KG1 (cell line): ENCODE measurements at regions not wholly inside any gene's neighbourhood (a gene's known extent, or its start where the extent isn't known, plus 50 kb on each side); places are given as distances from the start of the nearest gene placed in this dataset.
"Not testable (repeated sequence)": the region's sequence is repeated elsewhere in the genome, so short reads cannot be mapped to it uniquely, and the experiment has no call there.

Experiments
- DNase-seq: peaks from one replicate; lab custom pipeline; 2025; lab: John Stamatoyannopoulos, UW

DNA sequence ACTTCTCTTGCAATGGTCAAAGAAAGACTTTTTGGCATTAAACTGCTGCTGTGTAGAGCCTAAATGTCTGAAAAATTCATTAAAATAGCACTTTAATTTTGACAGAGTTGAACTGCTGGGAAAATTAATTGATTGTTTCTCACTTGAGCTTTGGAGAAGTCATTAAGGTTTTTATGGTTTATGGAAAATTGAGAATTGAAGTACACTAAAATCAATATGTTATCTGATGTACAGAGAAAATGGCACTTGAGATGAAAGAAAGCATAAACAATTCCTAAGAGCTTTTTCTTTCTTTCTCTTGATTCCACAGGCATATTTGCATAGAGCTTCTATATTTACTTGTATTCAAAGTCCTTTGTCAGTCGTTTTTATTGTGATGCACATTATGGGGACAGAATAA is 188.5 kb upstream of the CAND1 start:
- no peak for DNase-seq

DNA sequence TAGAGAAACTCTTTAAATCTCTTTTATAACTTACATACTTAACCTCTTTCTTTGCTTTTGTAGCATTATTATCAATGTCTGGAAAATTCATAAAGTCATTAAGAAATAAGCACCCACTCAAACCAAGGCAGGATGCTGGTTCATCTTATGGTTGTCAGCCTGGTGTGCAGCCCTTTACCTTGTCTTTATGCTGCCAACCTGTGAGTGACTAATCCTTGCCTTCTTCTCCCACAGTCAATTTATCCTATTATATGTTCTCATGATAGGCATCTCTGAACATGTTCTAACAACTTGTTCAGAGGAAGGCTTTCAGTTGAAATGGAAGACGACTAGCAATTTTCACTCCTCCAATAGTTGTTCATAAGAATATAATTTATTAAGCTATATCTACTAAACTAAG is 186.9 kb upstream of the CAND1 start:
- DNase-seq, result no peak

DNA sequence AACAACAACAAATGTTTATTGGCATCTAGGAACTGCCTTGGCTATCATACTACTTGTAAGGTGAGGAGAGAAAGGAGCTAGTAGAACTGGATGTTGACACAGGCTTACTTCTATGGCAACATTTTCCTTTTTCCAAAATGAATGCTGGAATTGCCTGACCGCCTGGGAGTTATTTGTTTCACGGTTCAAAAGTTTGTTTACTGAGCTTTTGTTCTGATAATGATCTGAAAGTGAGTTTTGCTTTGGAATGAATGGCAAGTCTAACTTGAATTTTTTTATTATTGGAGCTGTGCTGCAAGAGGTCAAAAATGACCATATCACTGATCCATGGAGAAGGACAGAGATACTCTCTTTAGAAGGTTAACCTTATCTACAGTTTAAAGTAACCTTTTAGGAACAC is 183.5 kb upstream of the CAND1 start:
- no peak for DNase-seq

DNA sequence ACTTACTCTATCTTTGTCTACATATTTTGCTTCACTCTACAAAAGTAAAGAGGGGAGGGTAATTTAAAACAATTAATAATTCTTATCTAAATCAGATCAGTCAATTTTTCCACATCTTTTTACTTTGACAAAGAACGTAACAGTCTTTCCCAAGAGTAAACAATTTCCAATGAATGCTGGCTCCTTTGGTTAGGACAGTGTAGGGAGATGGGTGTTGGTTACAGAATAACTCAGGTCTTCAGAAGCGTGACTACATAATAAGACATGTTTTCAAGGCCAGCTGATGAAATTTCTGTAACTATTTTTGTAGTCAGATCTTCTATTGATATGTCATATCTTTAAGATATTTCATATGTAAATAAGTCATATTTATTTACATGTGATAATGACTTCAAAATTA is 183.0 kb upstream of the CAND1 start:
- no peak for DNase-seq

DNA sequence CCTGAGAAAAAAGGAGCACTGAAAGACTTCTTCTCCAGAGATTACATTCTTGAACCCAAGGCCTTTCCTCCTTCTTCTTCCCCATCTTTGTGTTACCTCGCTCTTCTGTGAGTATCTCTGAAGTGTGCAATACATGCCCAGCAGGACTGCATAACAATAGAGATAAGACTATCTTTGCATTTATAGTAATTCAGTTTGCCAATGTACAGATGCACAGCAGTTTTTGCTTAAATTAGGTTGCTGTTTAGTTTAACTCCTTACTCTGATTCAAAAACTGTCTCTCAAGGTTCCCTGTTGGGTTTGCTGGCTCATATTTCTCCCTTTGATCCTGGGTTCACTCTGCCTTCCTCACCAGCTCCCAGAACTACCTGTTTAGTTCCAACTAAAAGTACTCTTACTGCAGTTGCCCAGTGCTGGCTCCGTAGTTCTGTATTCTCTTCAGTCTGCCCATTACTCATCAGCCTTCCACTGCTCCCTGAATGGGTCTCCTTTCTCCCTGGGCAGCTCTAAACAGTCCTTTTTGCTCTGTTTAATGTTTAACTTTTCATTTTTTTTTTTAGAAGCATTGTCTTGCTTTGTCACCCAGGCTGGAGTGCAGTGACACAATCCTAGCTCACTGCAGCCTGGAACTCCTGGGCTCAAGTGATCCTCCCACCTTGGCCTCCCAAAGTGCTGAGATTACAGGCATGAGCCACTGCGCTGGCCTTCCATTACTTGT is 180.6 kb upstream of the CAND1 start:
- no peak for DNase-seq

DNA sequence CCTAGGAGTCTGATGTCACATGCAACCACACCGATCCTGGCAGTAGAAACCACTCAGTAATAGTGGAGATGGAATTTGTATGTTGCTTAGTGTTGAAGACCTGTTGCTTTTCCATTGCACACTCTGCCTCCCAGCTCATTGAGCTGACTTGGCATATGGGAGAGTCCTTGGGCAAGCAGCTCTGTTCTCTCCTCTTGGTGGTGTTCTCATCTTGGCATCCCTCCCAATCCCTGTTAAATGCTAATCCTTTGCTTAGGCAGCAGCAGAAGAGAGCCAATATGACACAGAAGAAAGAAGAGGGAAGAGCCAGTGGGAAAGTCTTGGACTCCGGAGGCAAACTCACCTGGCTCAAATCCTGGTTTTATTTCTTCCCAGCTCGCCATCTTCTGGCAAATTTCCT is 178.0 kb upstream of the CAND1 start:
- no peak for DNase-seq

DNA sequence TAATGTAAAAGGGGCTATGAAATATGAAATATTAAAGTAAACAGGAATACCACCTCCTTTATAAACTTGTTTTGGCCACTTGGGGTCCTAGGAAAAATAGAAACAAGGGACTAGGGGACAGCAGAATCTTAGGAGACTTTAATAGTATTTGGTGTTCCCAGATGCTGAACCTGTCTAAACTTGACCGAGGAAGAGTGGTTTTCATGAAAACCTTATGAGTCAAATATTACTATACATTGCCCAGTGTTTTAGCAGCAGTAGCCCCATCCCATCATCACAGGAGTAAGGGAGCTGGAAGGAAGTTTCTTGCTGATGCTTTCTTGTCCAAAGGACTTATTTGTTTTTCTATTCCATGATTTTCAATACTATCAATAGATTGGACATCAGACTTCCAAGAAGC is 177.5 kb upstream of the CAND1 start:
- no peak for DNase-seq

DNA sequence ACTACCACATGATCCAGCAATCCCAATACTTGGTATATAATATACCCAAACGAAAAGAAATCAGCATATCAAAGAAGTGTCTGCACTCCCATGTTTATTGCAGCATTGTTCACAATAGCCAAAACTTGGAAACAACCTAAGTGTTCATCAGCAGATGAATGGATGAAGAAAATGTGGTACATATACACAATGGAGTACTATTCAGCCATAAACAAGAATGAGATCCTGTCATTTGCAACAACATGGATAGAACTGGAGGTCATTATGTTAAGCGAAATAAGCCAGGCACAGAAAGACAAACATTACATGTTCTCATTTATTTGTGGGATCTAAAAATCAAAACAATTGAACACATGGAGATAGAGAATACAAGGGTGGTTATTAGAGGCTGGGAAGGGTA is 176.2 kb upstream of the CAND1 start:
- DNase-seq, result not testable (repeated sequence)

DNA sequence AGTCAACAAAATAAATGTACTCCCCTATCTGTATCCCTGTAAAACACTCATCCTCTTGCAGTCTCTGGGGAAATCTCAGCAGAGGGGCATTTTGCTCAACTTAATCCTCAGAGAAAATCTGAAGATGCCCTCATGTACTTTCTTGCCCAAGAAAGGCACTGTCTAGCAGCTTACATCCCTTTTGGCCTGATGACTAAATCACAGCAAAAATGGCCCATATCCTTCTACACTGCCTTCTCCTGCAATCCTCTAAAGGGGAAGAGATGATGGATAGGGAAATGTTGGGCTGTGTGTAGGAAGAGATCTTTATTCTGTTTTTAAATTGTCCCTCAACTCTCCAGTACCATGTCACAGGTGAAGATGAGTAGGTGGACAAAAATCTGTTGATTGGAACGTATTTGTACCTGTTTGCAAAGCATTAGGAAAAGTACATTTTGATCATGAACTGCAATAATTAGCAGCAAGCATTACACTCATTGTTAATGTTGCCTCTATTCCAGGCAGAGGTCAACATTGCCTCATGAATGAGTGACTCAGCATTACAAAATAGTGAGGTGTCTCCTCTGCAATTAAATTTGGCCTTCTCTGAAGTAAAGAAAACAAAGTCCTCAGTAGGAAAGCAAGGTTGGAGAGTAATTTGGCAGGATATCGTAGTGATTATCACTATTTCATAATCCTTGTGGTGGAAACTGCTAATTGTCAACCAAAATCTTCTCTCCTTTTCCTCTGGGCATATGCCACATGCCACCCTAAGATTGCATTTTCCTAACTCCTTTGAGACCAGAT is 172.4 kb upstream of the CAND1 start:
- no peak for DNase-seq

DNA sequence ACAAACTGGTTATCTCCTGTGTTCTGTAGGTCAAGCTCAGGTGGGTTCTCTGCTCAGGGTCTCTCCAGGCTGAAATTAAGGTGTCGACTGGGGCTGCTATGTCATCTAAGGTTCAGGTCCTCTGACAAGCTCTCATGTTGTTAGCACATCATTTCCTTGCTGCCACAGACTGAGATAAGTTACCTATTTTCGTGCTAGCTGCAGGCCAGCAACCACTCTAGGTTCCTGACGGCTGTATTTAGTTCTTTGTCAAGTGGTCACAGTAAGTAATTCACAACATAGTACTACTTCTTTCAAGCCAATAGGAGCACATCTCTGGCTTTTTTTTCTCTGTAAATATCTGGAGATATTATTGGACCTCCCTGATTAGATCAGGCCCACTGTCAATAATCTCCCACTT is 169.3 kb upstream of the CAND1 start:
- no peak for DNase-seq

DNA sequence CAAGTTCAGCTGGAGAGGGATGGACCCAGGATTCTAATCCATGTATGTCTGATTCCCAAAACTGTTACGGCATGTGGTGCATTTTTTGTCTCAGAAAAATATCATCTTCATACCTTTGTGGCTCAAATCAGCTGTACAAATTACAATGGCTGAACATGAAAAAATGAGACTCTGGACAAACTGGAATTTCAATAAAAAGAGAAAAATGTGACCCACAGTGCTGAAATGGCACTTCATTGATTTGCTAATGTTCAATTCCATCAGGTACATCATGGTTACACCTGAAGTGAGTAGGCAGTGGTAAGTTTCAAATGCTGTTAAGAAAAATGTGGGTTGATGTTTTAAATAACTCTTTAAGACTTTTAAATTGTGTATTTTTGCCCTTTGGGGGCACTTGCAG is 165.6 kb upstream of the CAND1 start:
- no peak for DNase-seq

DNA sequence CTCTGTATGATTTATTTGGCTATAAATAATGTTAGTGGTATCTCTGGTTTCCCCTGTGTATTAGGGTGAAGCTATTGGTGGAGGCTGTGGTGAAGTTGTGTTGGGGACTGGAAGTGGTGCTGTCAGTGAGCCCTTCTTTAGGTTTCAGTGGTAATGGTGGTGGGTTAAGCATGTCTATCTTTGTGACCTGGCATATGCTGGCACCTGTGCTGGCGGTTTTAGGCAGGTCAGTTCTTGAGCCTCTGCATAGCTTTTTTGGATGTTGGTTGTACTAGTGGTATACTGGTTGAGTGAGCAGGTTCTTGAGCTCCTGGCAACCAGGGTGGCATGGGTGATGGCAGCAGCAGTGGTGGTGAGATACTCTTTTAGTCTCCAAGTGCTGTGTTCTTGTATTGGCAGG is 161.9 kb upstream of the CAND1 start:
- no peak for DNase-seq

DNA sequence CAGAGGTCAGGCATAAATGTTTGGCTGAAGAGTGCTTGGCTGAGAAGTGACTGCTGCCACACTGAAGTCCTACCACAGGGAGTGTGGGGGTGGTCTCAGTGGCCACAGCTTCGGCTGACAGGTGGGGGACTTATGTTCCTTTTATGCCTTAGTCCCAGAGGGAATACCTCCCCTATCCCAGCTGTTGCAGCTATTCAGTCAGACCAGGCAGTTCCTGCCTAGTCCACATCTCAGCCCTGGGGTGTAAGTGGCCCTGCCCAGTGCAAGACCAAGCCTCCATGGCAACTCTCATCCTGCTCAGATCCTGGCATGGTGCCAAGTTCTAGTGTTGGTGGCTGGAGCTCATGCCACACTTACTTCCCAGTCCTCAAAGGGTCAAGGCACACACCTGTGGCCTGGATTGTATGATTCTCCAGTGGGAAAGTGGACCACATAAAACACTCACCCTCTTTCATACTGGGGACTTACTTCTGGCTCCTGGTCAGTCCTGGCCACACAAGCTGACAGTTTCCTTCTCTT is 161.3 kb upstream of the CAND1 start:
- no peak for DNase-seq

DNA sequence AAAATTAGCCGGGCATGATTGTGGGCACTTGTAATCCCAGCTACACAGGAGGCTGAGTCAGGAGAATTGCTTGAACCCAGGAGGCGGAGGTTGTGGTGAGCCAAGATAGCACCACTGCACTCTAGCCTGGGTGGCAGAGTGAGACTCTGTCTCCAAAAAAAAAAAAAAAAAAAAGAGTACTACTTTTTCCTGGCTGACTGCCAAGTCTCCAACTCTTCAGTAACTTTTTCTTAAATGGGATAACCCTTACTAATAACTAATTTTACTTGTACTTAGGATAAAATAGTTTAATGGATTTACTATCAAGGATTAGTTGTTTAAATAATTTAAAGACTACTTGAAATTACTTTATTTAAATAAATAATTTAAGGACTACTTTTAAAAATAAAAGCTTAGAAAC is 158.8 kb upstream of the CAND1 start:
- not testable (repeated sequence) for DNase-seq

DNA sequence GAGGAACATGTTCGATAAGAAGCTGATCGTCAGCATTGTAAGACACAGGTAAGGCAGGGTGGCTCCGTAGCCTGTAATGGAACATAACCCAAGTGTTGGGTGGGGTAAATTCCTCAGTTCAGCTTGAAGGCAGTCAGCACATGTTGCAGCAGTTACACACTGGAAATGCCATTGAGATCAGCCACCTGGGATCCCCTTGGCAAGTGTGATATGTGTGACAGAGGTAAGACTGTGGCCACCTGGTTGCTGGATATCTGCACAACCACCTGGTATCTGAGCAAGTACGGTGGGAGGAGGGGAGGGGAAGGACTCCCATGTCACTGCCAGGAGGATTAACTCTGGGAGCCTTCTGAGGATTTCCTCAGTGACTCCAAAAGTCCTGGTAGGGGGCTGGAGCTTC is 158.0 kb upstream of the CAND1 start:
- no peak for DNase-seq

DNA sequence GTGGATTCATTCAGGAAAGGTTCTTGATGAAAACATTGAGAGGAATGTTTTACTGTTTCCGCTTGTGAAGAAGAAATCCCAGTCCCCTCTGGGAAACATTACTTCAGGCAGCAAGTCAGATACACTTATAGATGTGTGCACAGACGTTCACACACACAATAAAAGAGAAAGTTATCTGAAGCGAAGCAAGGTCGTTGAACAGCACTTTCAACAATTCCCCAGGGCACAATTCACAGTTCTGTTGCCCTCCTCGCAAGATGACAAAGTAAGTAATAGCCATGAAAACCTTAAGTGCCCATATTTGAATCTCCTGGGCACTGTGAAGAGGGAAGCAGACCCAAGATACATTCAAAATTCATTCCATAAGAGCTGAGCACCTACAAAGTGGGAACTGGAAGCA is 156.6 kb upstream of the CAND1 start:
- no peak for DNase-seq

DNA sequence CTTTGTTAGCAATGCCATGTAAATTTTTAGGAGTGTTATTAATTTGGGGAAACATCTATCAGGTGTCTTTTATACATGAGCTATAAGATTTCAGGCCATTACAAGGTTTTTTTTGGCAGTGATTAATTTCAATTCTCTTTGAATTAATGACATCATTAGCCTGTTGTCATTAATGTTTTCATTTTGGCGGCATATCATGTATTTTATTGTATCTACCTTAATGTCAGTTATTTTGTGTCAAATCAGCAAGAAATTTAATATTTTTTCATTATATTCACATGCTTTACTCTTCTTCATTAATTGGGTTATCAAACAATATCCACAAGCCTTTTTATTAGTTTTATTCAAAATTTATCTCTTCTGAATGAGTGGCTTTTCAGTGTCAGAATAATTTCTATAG is 153.0 kb upstream of the CAND1 start:
- DNase-seq, result no peak

DNA sequence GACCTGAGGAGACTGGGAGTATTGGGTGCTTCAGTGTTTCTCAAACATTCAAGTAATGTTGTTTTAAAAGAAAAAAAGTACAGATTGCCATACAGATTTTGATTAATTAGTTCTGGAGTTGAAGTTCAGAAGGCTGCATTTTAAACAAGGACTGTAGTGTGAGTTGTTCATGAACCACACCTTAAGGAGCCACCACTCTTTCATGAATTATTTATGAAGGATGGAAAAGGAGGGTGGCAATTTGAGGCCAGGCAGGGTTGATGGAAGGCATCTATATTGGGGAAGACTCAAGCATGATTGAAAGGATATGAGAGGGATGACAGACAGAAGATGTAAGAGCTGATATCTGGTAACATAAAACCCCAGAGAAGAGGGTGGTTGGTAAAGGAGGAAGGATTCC is 146.6 kb upstream of the CAND1 start:
- DNase-seq, result no peak

DNA sequence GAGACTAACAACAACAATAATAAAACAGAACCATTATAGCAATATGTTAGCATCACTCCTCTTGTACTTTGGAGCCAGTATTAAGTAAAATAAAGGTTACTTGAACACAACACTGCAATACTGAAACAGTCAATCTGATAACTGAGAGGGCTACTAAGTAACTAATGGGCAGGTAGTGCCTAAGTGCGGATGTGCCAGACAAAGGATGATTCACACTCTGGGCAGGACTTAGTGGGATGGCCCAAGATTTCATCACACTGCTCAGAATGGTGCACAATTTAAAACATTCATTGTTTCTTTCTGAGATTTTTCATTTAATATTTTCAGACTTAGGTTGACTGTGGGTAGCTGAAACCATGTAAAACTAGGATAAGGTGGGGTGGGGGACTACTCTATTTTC is 131.9 kb upstream of the CAND1 start:
- DNase-seq, result no peak

DNA sequence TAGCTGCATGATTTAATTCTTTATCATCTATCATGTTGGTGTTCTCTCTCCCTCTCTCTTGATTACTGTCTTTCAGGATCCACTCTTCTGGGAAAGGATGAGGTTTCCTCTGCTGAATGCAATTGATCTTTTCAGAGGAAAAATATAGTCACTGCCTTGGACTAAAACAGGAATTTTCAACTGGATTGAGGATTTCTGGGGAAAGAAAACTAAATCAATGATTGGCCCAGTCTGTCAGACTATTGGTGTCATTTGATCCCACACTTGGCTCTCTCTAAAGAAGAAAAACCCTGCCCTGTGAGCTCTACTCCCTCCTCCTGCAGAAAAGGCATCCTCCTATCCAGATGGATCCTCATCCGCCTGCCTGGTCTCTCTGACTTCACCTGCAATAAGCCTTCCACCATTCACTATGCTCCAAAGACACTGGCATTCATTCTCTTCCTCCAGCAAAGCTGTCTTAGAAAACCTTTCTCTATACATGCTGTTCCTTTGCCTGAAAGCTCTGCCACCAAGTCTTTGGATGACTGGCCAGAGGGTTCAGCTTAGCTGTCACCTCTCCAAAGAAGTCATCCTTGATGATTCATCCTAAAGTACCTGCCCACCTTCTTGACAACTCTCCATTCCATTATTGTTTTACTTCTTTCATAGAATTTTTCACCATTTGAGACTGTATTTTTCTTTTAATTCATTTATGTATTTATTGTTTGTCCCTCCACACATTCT is 127.7 kb upstream of the CAND1 start:
- DNase-seq, result no peak

DNA sequence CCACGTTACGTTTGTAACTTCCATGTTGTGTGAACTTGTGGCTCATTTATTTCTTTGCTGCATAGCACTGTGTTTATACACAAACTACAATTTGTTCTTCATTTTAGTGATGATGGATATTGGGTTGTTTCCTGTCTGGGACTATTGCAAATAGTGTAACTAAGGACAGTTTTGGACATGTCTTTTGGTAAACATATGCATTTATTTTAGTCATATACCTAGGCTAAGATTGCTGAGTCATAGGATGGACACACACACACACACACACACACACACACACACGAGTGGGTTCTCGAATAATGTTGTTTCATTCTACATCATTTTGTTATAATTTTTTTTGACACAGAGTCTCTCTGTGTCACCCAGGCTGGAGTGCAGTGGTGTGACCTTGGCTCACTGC is 123.5 kb upstream of the CAND1 start:
- DNase-seq, result no peak

DNA sequence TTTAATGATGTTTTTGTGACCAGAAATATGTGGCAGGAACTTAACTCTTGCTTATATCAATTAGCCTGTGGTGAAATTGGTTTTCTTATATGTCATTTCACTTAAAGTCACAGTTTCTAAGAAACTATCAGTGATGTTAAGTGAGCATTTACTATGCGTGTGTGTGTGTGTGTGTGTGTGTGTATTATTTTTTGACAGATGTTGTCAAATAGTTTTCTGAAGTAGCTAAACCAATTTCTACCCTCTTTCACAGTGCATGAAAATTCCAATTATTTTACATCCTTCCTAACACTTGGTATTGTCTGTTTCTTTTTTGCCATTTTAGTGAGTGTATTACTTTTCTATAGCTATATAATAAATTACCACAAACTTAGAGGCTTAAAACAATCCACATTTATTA is 122.1 kb upstream of the CAND1 start:
- no peak for DNase-seq

DNA sequence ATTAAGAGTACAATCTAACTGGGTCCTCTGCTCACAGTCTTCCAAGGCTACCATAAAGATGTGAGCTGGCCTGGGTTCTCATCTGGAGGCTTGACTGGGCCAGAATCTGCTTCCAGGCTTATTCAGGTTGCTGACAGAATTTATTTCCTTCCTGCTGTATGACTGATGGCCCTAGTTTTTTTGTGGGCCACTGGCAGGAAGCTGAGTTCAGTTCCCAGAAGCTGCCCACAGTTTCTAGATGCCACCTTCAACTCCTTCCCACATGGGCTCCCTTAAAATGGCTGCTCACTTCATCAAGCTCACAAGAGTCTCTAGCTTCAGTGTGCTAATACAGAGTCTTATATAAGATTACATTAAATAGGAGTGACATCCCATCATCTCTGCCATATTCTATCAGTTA is 121.7 kb upstream of the CAND1 start:
- no peak for DNase-seq
